IPS-NIHi7 (cell line): ENCODE measurements at regions not wholly inside any gene's neighbourhood (a gene's known extent, or its start where the extent isn't known, plus 50 kb on each side); places are given as distances from the start of the nearest gene placed in this dataset.
A peak's percentile ranks its signal among the peaks of the same experiment; 100 is the strongest.
"Not testable (repeated sequence)": the region's sequence is repeated elsewhere in the genome, so short reads cannot be mapped to it uniquely, and the experiment has no call there.

Source experiments
- DNase-seq: peaks from one replicate; pipeline ENCODE4 v3.0.0; 2012; ENCODE audit warnings: mixed read lengths; ENCODE audit errors: extremely low spot score

- no peak for DNase-seq
Observed at GRCh38 chr10:58068809-58069208, 198.9 kb downstream of the IPMK start.

GRCh38 chr10:58066979-58067378 is 200.7 kb downstream of the IPMK start:
- DNase-seq: no peak

GRCh38 chr10:58066126-58066525 is 201.6 kb downstream of the IPMK start:
- DNase-seq: no peak

- no peak for DNase-seq
Observed at GRCh38 chr10:58065529-58065815, 202.2 kb downstream of the IPMK start.

GRCh38 chr10:58064714-58065528 is 202.8 kb downstream of the IPMK start:
- DNase-seq: peak; percentile 66

- no peak for DNase-seq
Observed at GRCh38 chr10:58063861-58064480, 203.7 kb downstream of the IPMK start.

- not testable (repeated sequence) for DNase-seq
Observed at GRCh38 chr10:58058683-58059082, 209.0 kb downstream of the IPMK start.

- DNase-seq: no peak
Observed at GRCh38 chr10:58054881-58055280, 212.8 kb downstream of the IPMK start.

GRCh38 chr10:58052772-58053171 is 214.9 kb downstream of the IPMK start:
- no peak for DNase-seq

GRCh38 chr10:58050575-58050974 is 217.1 kb downstream of the IPMK start:
- DNase-seq: peak; percentile 40

- no peak for DNase-seq
Observed at GRCh38 chr10:58048936-58049335, 218.8 kb downstream of the IPMK start.

- no peak for DNase-seq
Observed at GRCh38 chr10:58044072-58044471, 223.6 kb downstream of the IPMK start.

- DNase-seq: no peak
Observed at GRCh38 chr10:58041901-58042300, 225.8 kb downstream of the IPMK start.

GRCh38 chr10:58030208-58030607 is 237.5 kb downstream of the IPMK start:
- no peak for DNase-seq

- DNase-seq: no peak
Observed at GRCh38 chr10:58028597-58029366, 238.9 kb downstream of the IPMK start.

GRCh38 chr10:58027426-58027825 is 240.3 kb downstream of the IPMK start:
- DNase-seq: no peak

- DNase-seq: no peak
Observed at GRCh38 chr10:58026036-58026435, 241.7 kb downstream of the IPMK start.

- DNase-seq: no peak
Observed at GRCh38 chr10:58023341-58024073, 244.2 kb downstream of the IPMK start.

GRCh38 chr10:58019863-58020537 is 247.7 kb downstream of the IPMK start:
- DNase-seq: no peak

- no peak for DNase-seq
Observed at GRCh38 chr10:58017719-58018367, 249.9 kb downstream of the IPMK start.

GRCh38 chr10:58016614-58017013 is 251.1 kb downstream of the IPMK start:
- no peak for DNase-seq
